HepG2 (cell line): ENCODE measurements at regions not wholly inside any gene's neighbourhood (a gene's known extent, or its start where the extent isn't known, plus 50 kb on each side); places are given as distances from the start of the nearest gene placed in this dataset.

ENCODE experiments used
- ATAC-seq: fragments of 200-7000 bp; cut with Tn5 transposase; 3 replicates; pipeline ENCODE4 v1.9.1; 2020; ENCODE audit warnings: mild to moderate bottlenecking, moderate library complexity
- BruUV-seq: library from RNA; stranded (reverse); fragments of 400-500 nt; replicated peaks from 2 replicates; lab custom pipeline; 2021; lab: Mats Ljungman, UMichigan
- CTCF ChIA-PET: fragments of 300-600 bp; formaldehyde crosslinking; extraction: SDS; loops from one replicate; lab custom pipeline; 2021; ENCODE audit warnings: low total read pairs, inconsistent platforms, low intra/inter-chr PET ratio; lab: Yijun Ruan, JAX
- POLR2A ChIA-PET: fragments of 350-600 bp; sonication (Branson Sonifier 250); formaldehyde crosslinking; loops from one replicate; lab custom pipeline; 2020; ENCODE audit warnings: antibody characterized with exemption, inconsistent platforms; lab: Yijun Ruan, JAX
- DNase-seq: peaks from one replicate; pipeline ENCODE4 v3.0.0-alpha.2; 2015; ENCODE audit warnings: low spot score
- FAIRE-seq: peaks from 3 replicates; lab custom pipeline; 2011; peaks lifted over from hg19 to GRCh38; lab: Jason Lieb, UNC
- H2AFZ ChIP-seq: one replicate; pipeline ENCODE4 v1.6.1; 2011; ENCODE audit warnings: low read length, inconsistent platforms
- H3K27ac ChIP-seq: fragments of 300-600 bp; 3 replicates; pipeline ENCODE4 v1.8.0; 2011; ENCODE audit warnings: mixed run types, mild to moderate bottlenecking, mixed read lengths, low read length, inconsistent platforms; ENCODE audit not compliant: insufficient read depth; ENCODE audit errors: extremely low read length
- H3K27me3 ChIP-seq, 2 experiments: fragments of 200-600 bp in 1 of 2; 2 replicates in 1 of 2; 3 replicates in 1 of 2; pipeline versions ENCODE4 v1.6.0 to v1.8.0; 2011; ENCODE audit warnings: low read length in 2 of 2, mild to moderate bottlenecking in 2 of 2, moderate library complexity in 2 of 2, inconsistent platforms in 1 of 2; ENCODE audit not compliant: insufficient read depth in 2 of 2, control insufficient read depth in 1 of 2
- H3K36me3 ChIP-seq, 2 experiments: fragments of 200-600 bp in 1 of 2; replicated peaks in 1 of 2; 2 replicates in 1 of 2; 3 replicates in 1 of 2; pipeline versions ENCODE4 v1.5.1 to v1.8.0; 2011; ENCODE audit warnings: low read length in 2 of 2, inconsistent platforms in 1 of 2; ENCODE audit not compliant: insufficient read depth in 2 of 2, control insufficient read depth in 1 of 2
- H3K4me1 ChIP-seq: 2 replicates; pipeline ENCODE4 v1.5.1; 2012; ENCODE audit warnings: low read length, inconsistent platforms; ENCODE audit not compliant: insufficient read depth
- H3K4me2 ChIP-seq: 2 replicates; pipeline ENCODE4 v1.6.0; 2011; ENCODE audit warnings: low read depth, low read length, inconsistent platforms
- H3K4me3 ChIP-seq, 3 experiments: fragments of 200-600 bp in 1 of 3; sonication (generic), shearing (Covaris generic) in 1 of 3; replicated peaks in 1 of 3; 2 replicates each; pipeline ENCODE4 v1.5.1; 2011 to 2016; ENCODE audit warnings: low read length in 3 of 3, inconsistent platforms in 2 of 3, low read depth in 2 of 3, mild to moderate bottlenecking in 2 of 3, control low read depth in 1 of 3, mixed read lengths in 1 of 3; ENCODE audit not compliant: insufficient read depth in 1 of 3
- H3K79me2 ChIP-seq: one replicate; pipeline ENCODE4 v1.6.1; 2011; ENCODE audit warnings: low read length, inconsistent platforms; ENCODE audit not compliant: insufficient read depth
- H3K9ac ChIP-seq: 2 replicates; pipeline ENCODE4 v1.6.0; 2011; ENCODE audit warnings: mild to moderate bottlenecking, low read depth, low read length, inconsistent platforms; ENCODE audit not compliant: insufficient read depth
- H3K9me3 ChIP-seq: 2 replicates; pipeline ENCODE4 v1.5.1; 2012; ENCODE audit warnings: mild to moderate bottlenecking, low read length
- H4K20me1 ChIP-seq: 2 replicates; pipeline ENCODE4 v1.6.0; 2011; ENCODE audit warnings: inconsistent platforms, mild to moderate bottlenecking, low read length, moderate library complexity; ENCODE audit not compliant: insufficient read depth
- ASH2L ChIP-seq: fragments of 300-600, 200-600 bp; sonication (generic); IDR thresholded peaks from 2 replicates; pipeline ENCODE4 v1.7.0; 2017; ENCODE audit warnings: low read depth, mild to moderate bottlenecking, moderate library complexity, mixed read lengths, low read length; ENCODE audit not compliant: insufficient read length
- HMGXB4 ChIP-seq, 2 experiments: sonication (generic) in 1 of 2; formaldehyde crosslinking in 1 of 2; IDR thresholded peaks; 2 replicates each; pipeline versions ENCODE4 v1.4.0 to v1.6.1; 2018 to 2020; ENCODE audit warnings: missing genetic modification reagents in 2 of 2, borderline replicate concordance in 1 of 2, low read depth in 1 of 2, mild to moderate bottlenecking in 1 of 2, missing biosample characterization in 1 of 2
- JUN ChIP-seq: sonication (generic); formaldehyde crosslinking; IDR thresholded peaks from 2 replicates; pipeline ENCODE4 v1.4.0; 2020; ENCODE audit warnings: mild to moderate bottlenecking, missing genetic modification reagents
- PRDM10 ChIP-seq: sonication (generic); formaldehyde crosslinking; IDR thresholded peaks from 2 replicates; pipeline ENCODE4 v1.4.0; 2020; ENCODE audit warnings: low read depth, missing genetic modification reagents
- TAF15 ChIP-seq: fragments of 200-400 bp; formaldehyde crosslinking; IDR thresholded peaks from one replicate; pipeline ENCODE4 v1.6.1; 2018; ENCODE audit warnings: mild to moderate bottlenecking, low read depth, low read length; ENCODE audit not compliant: poor library complexity, severe bottlenecking
- YEATS4 ChIP-seq: sonication (generic); formaldehyde crosslinking; IDR thresholded peaks from 2 replicates; pipeline ENCODE4 v1.4.0; 2020; ENCODE audit warnings: missing genetic modification reagents, borderline replicate concordance
- ZFP1 ChIP-seq: IDR thresholded peaks from 2 replicates; pipeline ENCODE4 v1.6.1; 2016
- ZNF670 ChIP-seq: sonication (generic); formaldehyde crosslinking; IDR thresholded peaks from 2 replicates; pipeline ENCODE4 v1.8.0; 2022; ENCODE audit warnings: mild to moderate bottlenecking, missing genetic modification reagents, borderline replicate concordance
- ZNF672 ChIP-seq: sonication (generic); formaldehyde crosslinking; IDR thresholded peaks from 2 replicates; pipeline ENCODE4 v1.8.1; 2022; ENCODE audit warnings: missing genetic modification reagents
- ZNF784 ChIP-seq: sonication (generic); formaldehyde crosslinking; IDR thresholded peaks from 2 replicates; pipeline ENCODE4 v1.5.1; 2020; ENCODE audit warnings: missing genetic modification reagents, mild to moderate bottlenecking, borderline replicate concordance
- ZNF788 ChIP-seq: sonication (generic); formaldehyde crosslinking; IDR thresholded peaks from 2 replicates; pipeline ENCODE4 v1.5.0; 2020; ENCODE audit warnings: mild to moderate bottlenecking, missing genetic modification reagents, borderline replicate concordance
- WGBS: methylation state at CpG from one replicate; pipeline ENCODE4 v1.1.6; 2017; ENCODE audit warnings: low lambda C conversion rate; 5-methylcytosine and 5-hydroxymethylcytosine counted together
- in situ Hi-C: cut with HindIII; loops from 2 replicates; pipeline ENCODE4 v1.10.0; 2017; ENCODE audit warnings: low pct_unique_long_range_greater_than_20kb; ENCODE audit not compliant: extremely low pct_ligation_motif_present
- intact Hi-C: fragments of 100-400 bp; cut with micrococcal nuclease; formaldehyde crosslinking; loops from one replicate; pipeline ENCODE4 v1.10.0; 2022; ENCODE audit not compliant: unreplicated experiment

- TF ChIP-seq HMGXB4 (CRISPR knock-in tag; IDR thresholded peaks at IDR 0.05; ENCODE audit: borderline replicate concordance in 1 of 2, low read depth in 1 of 2) (no peak), TAF15 (no peak), YEATS4 (no peak), ZNF788 (CRISPR knock-in tag) (no peak), ZFP1 (CRISPR knock-in tag) (no peak), ZNF670 (CRISPR knock-in tag) (no peak), ZNF672 (CRISPR knock-in tag) (no peak), JUN (CRISPR knock-in tag) (no peak)
Observed at GRCh38 chr12:19751078-19751477, 311.8 kb downstream of the AEBP2 start (continued).

- in situ Hi-C loops (no loop called here), intact Hi-C loops (loop anchor here (10.0 kb wide), 1 partner anchor 142 kb away; no protein-coding TSS in a partner anchor)
- Histone ChIP-seq H4K20me1 (no peaks in the 10 kb centered on the region), H3K9me3 (peaks cover 29% of the 10 kb centered on the region), H3K79me2 (no peaks in the 10 kb centered on the region), H2AFZ (no peak overlapping the region), H3K4me2 (no peak overlapping the region), H3K4me1 (no peaks in the 10 kb centered on the region), H3K4me3 (no peak overlapping the region), H3K9ac (no peak overlapping the region), H3K36me3 (no peaks in the 10 kb centered on the region), H3K27me3 (no peaks in the 10 kb centered on the region), H3K27ac (no peak overlapping the region)
- DNase-seq (no peak), ATAC-seq (no peak), FAIRE-seq (no peak)
- POLR2A ChIA-PET, result no interaction called here
- BruUV-seq, result no TSS peak
- CTCF ChIA-PET, result no interaction called here
- 1% methylated on average over 3 of the region's 3 CpGs for WGBS
- TF ChIP-seq HMGXB4 (CRISPR knock-in tag; IDR thresholded peaks at IDR 0.05; ENCODE audit: borderline replicate concordance in 1 of 2, low read depth in 1 of 2), result no peak
- TF ChIP-seq ASH2L, result no peak
- TF ChIP-seq PRDM10, result no peak
- TF ChIP-seq ZNF784 (CRISPR knock-in tag), result no peak
Observed at GRCh38 chr12:19752712-19753111, 313.4 kb downstream of the AEBP2 start.
